NOMO-1 treated with dmso at 0.1 percent for 144 hours (cell line): ENCODE measurements at regions not wholly inside any gene's neighbourhood (a gene's known extent, or its start where the extent isn't known, plus 50 kb on each side); places are given as distances from the start of the nearest gene placed in this dataset.

Experiments used
- DNase-seq: peaks from one replicate; lab custom pipeline; 2025; ENCODE audit not compliant: unreplicated experiment; lab: John Stamatoyannopoulos, UW

- no peak for DNase-seq
Observed at GRCh38 chr5:73312146-73312871, 136.3 kb downstream of the FOXD1 start.

- no peak for DNase-seq
Observed at GRCh38 chr5:73311291-73312110, 137.1 kb downstream of the FOXD1 start.

GRCh38 chr5:73307645-73308355, 134.8 kb downstream of the TMEM174 start:
- no peak for DNase-seq

GRCh38 chr5:73306741-73307275, 133.8 kb downstream of the TMEM174 start:
- DNase-seq: no peak

GRCh38 chr5:73306078-73306719, 133.2 kb downstream of the TMEM174 start:
- DNase-seq: no peak

- DNase-seq: no peak
Observed at GRCh38 chr5:73305386-73305785, 132.4 kb downstream of the TMEM174 start.

- no peak for DNase-seq
Observed at GRCh38 chr5:73304381-73304780, 131.4 kb downstream of the TMEM174 start.

GRCh38 chr5:73303148-73304079, 130.4 kb downstream of the TMEM174 start:
- no peak for DNase-seq

- no peak for DNase-seq
Observed at GRCh38 chr5:73302797-73303147, 129.8 kb downstream of the TMEM174 start.

- DNase-seq: no peak
Observed at GRCh38 chr5:73301208-73301901, 128.4 kb downstream of the TMEM174 start.

- no peak for DNase-seq
Observed at GRCh38 chr5:73300337-73301207, 127.6 kb downstream of the TMEM174 start.

- no peak for DNase-seq
Observed at GRCh38 chr5:73299665-73300336, 126.8 kb downstream of the TMEM174 start.

- DNase-seq: no peak
Observed at GRCh38 chr5:73298772-73299630, 126.0 kb downstream of the TMEM174 start.

- no peak for DNase-seq
Observed at GRCh38 chr5:73298251-73298771, 125.3 kb downstream of the TMEM174 start.

GRCh38 chr5:73297430-73297829, 124.4 kb downstream of the TMEM174 start:
- no peak for DNase-seq

- DNase-seq: no peak
Observed at GRCh38 chr5:73296772-73297171, 123.8 kb downstream of the TMEM174 start.

GRCh38 chr5:73295921-73296320, 122.9 kb downstream of the TMEM174 start:
- DNase-seq: no peak
